ENCODE measurements at regions not wholly inside any gene's neighbourhood (a gene's known extent, or its start where the extent isn't known, plus 50 kb on each side); places are given as distances from the start of the nearest gene placed in this dataset.

GRCh38 chr5:138692370-138692769, 60.9 kb upstream of the CTNNA1 start:
- Histone ChIP-seq H3K27me3 (ENCODE audit: control insufficient read depth, extremely low read depth, insufficient read depth, low read length) (no peaks in the 10 kb centered on the region), H3K27ac (ENCODE audit: control insufficient read depth, insufficient read depth, low read length) (no peak overlapping the region), H3K4me2 (ENCODE audit: control insufficient read depth, extremely low read depth, insufficient read depth, low read depth, low read length) (no peak overlapping the region), H3K9ac (ENCODE audit: control insufficient read depth, extremely low read depth, insufficient read depth, low read length) (no peak overlapping the region), H4K20me1 (ENCODE audit: control insufficient read depth, extremely low read depth, insufficient read depth, low read length) (no peaks in the 10 kb centered on the region), H3K9me1 (ENCODE audit: control insufficient read depth, extremely low read depth, insufficient read depth, low read length) (no peaks in the 10 kb centered on the region), H3K36me3 (ENCODE audit: control insufficient read depth in 2 of 2, extremely low read depth in 1 of 2, insufficient read depth in 2 of 2, low read length in 2 of 2) (no peaks in the 10 kb centered on the region), H3K4me1 (ENCODE audit: control insufficient read depth, extremely low read depth, insufficient read depth, low read length) (peaks cover 19% of the 10 kb centered on the region), H3K79me2 (ENCODE audit: control insufficient read depth, insufficient read depth, low read length) (no peaks in the 10 kb centered on the region), H2AFZ (ENCODE audit: control insufficient read depth, low read length) (no peak overlapping the region), H3K9me3 (ENCODE audit: control insufficient read depth, low read depth, low read length) (no peaks in the 10 kb centered on the region), H3K4me3 (ENCODE audit: control insufficient read depth in 2 of 3, extremely low read depth in 1 of 3, insufficient read depth in 2 of 3, low read depth in 1 of 3, low read length in 3 of 3) (no peak overlapping the region)
- FAIRE-seq (no peak), DNase-seq (ENCODE audit: low read depth, low spot score) (no peak)
- TF ChIP-seq CTCF (optimal IDR thresholded peaks at IDR 0.05 in 1 of 3, IDR thresholded peaks at IDR 0.05 in 1 of 3, conservative IDR thresholded peaks at IDR 0.05 in 1 of 3; ENCODE audit: extremely low read depth in 1 of 3, insufficient read depth in 2 of 3, low read length in 3 of 3): no peak
- TF ChIP-seq EZH2 (IDR thresholded peaks at IDR 0.05; ENCODE audit: low read length): no peak
- dilution Hi-C loops (cut with MboI; ENCODE audit: extremely low pct_ligation_motif_present, low sequenced_read_pairs): no loop called here

GRCh38 chr5:138686668-138687067, 66.6 kb upstream of the CTNNA1 start:
- H4K20me1 ChIP-seq (ENCODE audit: control insufficient read depth, extremely low read depth, insufficient read depth, low read length): no peaks in the 10 kb centered on the region
- H3K9me3 ChIP-seq (ENCODE audit: control insufficient read depth, low read depth, low read length): no peaks in the 10 kb centered on the region
- H3K4me2 ChIP-seq (ENCODE audit: control insufficient read depth, extremely low read depth, insufficient read depth, low read depth, low read length): no peak overlapping the region
- DNase-seq (ENCODE audit: low read depth, low spot score): no peak
- no peaks in the 10 kb centered on the region for H3K36me3 ChIP-seq (ENCODE audit: control insufficient read depth in 2 of 2, extremely low read depth in 1 of 2, insufficient read depth in 2 of 2, low read length in 2 of 2)
- H3K4me3 ChIP-seq (ENCODE audit: control insufficient read depth in 2 of 3, extremely low read depth in 1 of 3, insufficient read depth in 2 of 3, low read depth in 1 of 3, low read length in 3 of 3): no peak overlapping the region
- H2AFZ ChIP-seq (ENCODE audit: control insufficient read depth, low read length): no peak overlapping the region
- FAIRE-seq: no peak
- dilution Hi-C loops (cut with MboI; ENCODE audit: extremely low pct_ligation_motif_present, low sequenced_read_pairs): no loop called here
- peaks cover 3% of the 10 kb centered on the region for H3K4me1 ChIP-seq (ENCODE audit: control insufficient read depth, extremely low read depth, insufficient read depth, low read length)
- no peaks in the 10 kb centered on the region for H3K79me2 ChIP-seq (ENCODE audit: control insufficient read depth, insufficient read depth, low read length)
- no peak overlapping the region for H3K9ac ChIP-seq (ENCODE audit: control insufficient read depth, extremely low read depth, insufficient read depth, low read length)
- TF ChIP-seq CTCF (optimal IDR thresholded peaks at IDR 0.05 in 1 of 3, IDR thresholded peaks at IDR 0.05 in 1 of 3, conservative IDR thresholded peaks at IDR 0.05 in 1 of 3; ENCODE audit: extremely low read depth in 1 of 3, insufficient read depth in 2 of 3, low read length in 3 of 3) (no peak), EZH2 (IDR thresholded peaks at IDR 0.05; ENCODE audit: low read length) (no peak)
- H3K27ac ChIP-seq (ENCODE audit: control insufficient read depth, insufficient read depth, low read length): no peak overlapping the region
- no peaks in the 10 kb centered on the region for H3K9me1 ChIP-seq (ENCODE audit: control insufficient read depth, extremely low read depth, insufficient read depth, low read length)
- no peaks in the 10 kb centered on the region for H3K27me3 ChIP-seq (ENCODE audit: control insufficient read depth, extremely low read depth, insufficient read depth, low read length)
